Bronchial epithelial cell (primary cell): ENCODE measurements at regions not wholly inside any gene's neighbourhood (a gene's known extent, or its start where the extent isn't known, plus 50 kb on each side); places are given as distances from the start of the nearest gene placed in this dataset.

Experiments used
- DNase-seq: peaks from one replicate; pipeline ENCODE4 v3.0.0-alpha.2; 2010; ENCODE audit warnings: low read depth
- FAIRE-seq: peaks from 2 replicates; lab custom pipeline; 2011; peaks lifted over from hg19 to GRCh38; lab: Jason Lieb, UNC
- H3K27me3 ChIP-seq: 2 replicates; pipeline ENCODE4 v1.5.1; 2011; ENCODE audit warnings: low read length; ENCODE audit not compliant: control insufficient read depth, insufficient read depth
- H3K36me3 ChIP-seq: 2 replicates; pipeline ENCODE4 v1.5.1; 2011; ENCODE audit warnings: low read length; ENCODE audit not compliant: control insufficient read depth, insufficient read depth
- H3K4me3 ChIP-seq: 2 replicates; pipeline ENCODE4 v1.5.1; 2011; ENCODE audit warnings: mild to moderate bottlenecking, low read depth, low read length, control low read depth
- CTCF ChIP-seq: IDR thresholded peaks from 2 replicates; pipeline ENCODE4 v1.5.1; 2011; ENCODE audit warnings: mild to moderate bottlenecking, moderate library complexity, low read length, control low read depth, inconsistent platforms; ENCODE audit not compliant: insufficient read depth, severe bottlenecking

- H3K36me3 ChIP-seq: no peaks in the 10 kb centered on the region
- H3K4me3 ChIP-seq: no peak overlapping the region
- FAIRE-seq (no peak), DNase-seq (peak; percentile 62)
- H3K27me3 ChIP-seq: no peaks in the 10 kb centered on the region
- TF ChIP-seq CTCF: no peak
These were observed 64.0 kb upstream of the CERS6 start for GRCh38 chr2:168392024-168392423.

- H3K36me3 ChIP-seq: no peaks in the 10 kb centered on the region
- no peak overlapping the region for H3K4me3 ChIP-seq
- H3K27me3 ChIP-seq: no peaks in the 10 kb centered on the region
- DNase-seq (no peak), FAIRE-seq (no peak)
- TF ChIP-seq CTCF: no peak
These were observed 63.3 kb upstream of the CERS6 start for GRCh38 chr2:168392797-168393196.

GRCh38 chr2:168394262-168394661 is 61.8 kb upstream of the CERS6 start:
- FAIRE-seq: no peak

GRCh38 chr2:168396131-168396530 is 59.9 kb upstream of the CERS6 start:
- Histone ChIP-seq H3K27me3 (no peaks in the 10 kb centered on the region), H3K36me3 (no peaks in the 10 kb centered on the region), H3K4me3 (no peak overlapping the region)
- DNase-seq: peak; percentile 52
- FAIRE-seq: no peak
- TF ChIP-seq CTCF: no peak

More at GRCh38 chr2:168394262-168394661, 61.8 kb upstream of the CERS6 start:
- peak; percentile 12 for DNase-seq
- Histone ChIP-seq H3K4me3 (no peak overlapping the region), H3K36me3 (no peaks in the 10 kb centered on the region), H3K27me3 (no peaks in the 10 kb centered on the region)
- no peak for TF ChIP-seq CTCF

GRCh38 chr2:168397629-168398028 is 58.4 kb upstream of the CERS6 start:
- no peak for FAIRE-seq
- DNase-seq: peak; percentile 10
- TF ChIP-seq CTCF: no peak
- no peak overlapping the region for H3K4me3 ChIP-seq
- no peaks in the 10 kb centered on the region for H3K27me3 ChIP-seq
- no peaks in the 10 kb centered on the region for H3K36me3 ChIP-seq

- Histone ChIP-seq H3K36me3 (no peaks in the 10 kb centered on the region), H3K27me3 (no peaks in the 10 kb centered on the region), H3K4me3 (no peak overlapping the region)
- TF ChIP-seq CTCF: no peak
- no peak for DNase-seq
- peak; percentile 7 for FAIRE-seq
These were observed 55.0 kb upstream of the CERS6 start for GRCh38 chr2:168401048-168401556.
